ENCODE measurements at regions not wholly inside any gene's neighbourhood (a gene's known extent, or its start where the extent isn't known, plus 50 kb on each side); places are given as distances from the start of the nearest gene placed in this dataset.

DNA sequence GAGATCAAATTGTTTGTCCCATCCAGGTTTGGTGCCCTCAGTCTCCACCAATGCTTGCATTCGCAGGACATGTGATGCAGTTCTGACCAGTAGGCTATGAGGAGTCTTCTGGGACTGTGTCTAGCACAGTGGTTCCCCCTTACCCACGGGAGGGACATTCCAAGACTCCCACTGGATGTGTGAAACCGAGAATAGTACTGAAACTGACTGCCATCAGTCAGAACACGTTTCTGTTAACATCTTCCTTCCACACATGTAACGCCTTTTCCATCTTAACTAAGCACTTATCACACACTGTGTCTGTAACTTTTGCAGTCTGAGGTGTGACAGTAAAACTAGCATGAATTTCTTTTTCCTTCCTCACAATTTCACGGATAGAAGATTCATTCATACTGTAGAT, 74.7 kb downstream of the PTTG1 start:
- TF ChIP-seq, protein P1, sequence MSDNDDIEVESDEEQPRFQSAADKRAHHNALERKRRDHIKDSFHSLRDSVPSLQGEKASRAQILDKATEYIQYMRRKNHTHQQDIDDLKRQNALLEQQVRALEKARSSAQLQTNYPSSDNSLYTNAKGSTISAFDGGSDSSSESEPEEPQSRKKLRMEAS (IDR thresholded peaks at IDR 0.05), result no peak
- TF ChIP-seq, protein P2, sequence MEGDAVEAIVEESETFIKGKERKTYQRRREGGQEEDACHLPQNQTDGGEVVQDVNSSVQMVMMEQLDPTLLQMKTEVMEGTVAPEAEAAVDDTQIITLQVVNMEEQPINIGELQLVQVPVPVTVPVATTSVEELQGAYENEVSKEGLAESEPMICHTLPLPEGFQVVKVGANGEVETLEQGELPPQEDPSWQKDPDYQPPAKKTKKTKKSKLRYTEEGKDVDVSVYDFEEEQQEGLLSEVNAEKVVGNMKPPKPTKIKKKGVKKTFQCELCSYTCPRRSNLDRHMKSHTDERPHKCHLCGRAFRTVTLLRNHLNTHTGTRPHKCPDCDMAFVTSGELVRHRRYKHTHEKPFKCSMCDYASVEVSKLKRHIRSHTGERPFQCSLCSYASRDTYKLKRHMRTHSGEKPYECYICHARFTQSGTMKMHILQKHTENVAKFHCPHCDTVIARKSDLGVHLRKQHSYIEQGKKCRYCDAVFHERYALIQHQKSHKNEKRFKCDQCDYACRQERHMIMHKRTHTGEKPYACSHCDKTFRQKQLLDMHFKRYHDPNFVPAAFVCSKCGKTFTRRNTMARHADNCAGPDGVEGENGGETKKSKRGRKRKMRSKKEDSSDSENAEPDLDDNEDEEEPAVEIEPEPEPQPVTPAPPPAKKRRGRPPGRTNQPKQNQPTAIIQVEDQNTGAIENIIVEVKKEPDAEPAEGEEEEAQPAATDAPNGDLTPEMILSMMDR (IDR thresholded peaks at IDR 0.05; ENCODE audit: low read depth, low read length, missing input control), result no peak
- TF ChIP-seq, protein P3, sequence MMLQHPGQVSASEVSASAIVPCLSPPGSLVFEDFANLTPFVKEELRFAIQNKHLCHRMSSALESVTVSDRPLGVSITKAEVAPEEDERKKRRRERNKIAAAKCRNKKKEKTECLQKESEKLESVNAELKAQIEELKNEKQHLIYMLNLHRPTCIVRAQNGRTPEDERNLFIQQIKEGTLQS (IDR thresholded peaks at IDR 0.05), result no peak
- no peak for TF ChIP-seq YY1 (IDR thresholded peaks at IDR 0.05)
- no peak for TF ChIP-seq FOXA1 (IDR thresholded peaks at IDR 0.05)
- TF ChIP-seq TAF1 (conservative IDR thresholded peaks at IDR 0.05), result no peak
- no peak for TF ChIP-seq SP1 (IDR thresholded peaks at IDR 0.05)
- no peak for TF ChIP-seq HNF4G (IDR thresholded peaks at IDR 0.05)
- TF ChIP-seq RXRA (IDR thresholded peaks at IDR 0.05), result no peak
- TF ChIP-seq, protein P4, sequence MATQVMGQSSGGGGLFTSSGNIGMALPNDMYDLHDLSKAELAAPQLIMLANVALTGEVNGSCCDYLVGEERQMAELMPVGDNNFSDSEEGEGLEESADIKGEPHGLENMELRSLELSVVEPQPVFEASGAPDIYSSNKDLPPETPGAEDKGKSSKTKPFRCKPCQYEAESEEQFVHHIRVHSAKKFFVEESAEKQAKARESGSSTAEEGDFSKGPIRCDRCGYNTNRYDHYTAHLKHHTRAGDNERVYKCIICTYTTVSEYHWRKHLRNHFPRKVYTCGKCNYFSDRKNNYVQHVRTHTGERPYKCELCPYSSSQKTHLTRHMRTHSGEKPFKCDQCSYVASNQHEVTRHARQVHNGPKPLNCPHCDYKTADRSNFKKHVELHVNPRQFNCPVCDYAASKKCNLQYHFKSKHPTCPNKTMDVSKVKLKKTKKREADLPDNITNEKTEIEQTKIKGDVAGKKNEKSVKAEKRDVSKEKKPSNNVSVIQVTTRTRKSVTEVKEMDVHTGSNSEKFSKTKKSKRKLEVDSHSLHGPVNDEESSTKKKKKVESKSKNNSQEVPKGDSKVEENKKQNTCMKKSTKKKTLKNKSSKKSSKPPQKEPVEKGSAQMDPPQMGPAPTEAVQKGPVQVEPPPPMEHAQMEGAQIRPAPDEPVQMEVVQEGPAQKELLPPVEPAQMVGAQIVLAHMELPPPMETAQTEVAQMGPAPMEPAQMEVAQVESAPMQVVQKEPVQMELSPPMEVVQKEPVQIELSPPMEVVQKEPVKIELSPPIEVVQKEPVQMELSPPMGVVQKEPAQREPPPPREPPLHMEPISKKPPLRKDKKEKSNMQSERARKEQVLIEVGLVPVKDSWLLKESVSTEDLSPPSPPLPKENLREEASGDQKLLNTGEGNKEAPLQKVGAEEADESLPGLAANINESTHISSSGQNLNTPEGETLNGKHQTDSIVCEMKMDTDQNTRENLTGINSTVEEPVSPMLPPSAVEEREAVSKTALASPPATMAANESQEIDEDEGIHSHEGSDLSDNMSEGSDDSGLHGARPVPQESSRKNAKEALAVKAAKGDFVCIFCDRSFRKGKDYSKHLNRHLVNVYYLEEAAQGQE (IDR thresholded peaks at IDR 0.05), result no peak
- no peak for TF ChIP-seq RAD21 (IDR thresholded peaks at IDR 0.05)
